Epithelial cell of esophagus (primary cell): ENCODE measurements at regions not wholly inside any gene's neighbourhood (a gene's known extent, or its start where the extent isn't known, plus 50 kb on each side); places are given as distances from the start of the nearest gene placed in this dataset.

Source experiments
- DNase-seq: peaks from one replicate; pipeline ENCODE4 v3.0.0; 2010; ENCODE audit warnings: low read depth
- H3K4me3 ChIP-seq: 2 replicates; pipeline ENCODE4 v1.5.1; 2011; ENCODE audit warnings: mild to moderate bottlenecking, low read length, control low read depth
- CTCF ChIP-seq: IDR thresholded peaks from 2 replicates; pipeline ENCODE4 v1.5.1; 2011; ENCODE audit warnings: low read depth, mild to moderate bottlenecking, low read length, control low read depth, inconsistent platforms; ENCODE audit not compliant: insufficient read depth; ENCODE audit errors: missing control alignments

- no peak for DNase-seq
- TF ChIP-seq CTCF = no peak
- no peak overlapping the region for H3K4me3 ChIP-seq
Measured at GRCh38 chr7:47684728-47685127, 102.8 kb upstream of the TNS3 start.

DNA sequence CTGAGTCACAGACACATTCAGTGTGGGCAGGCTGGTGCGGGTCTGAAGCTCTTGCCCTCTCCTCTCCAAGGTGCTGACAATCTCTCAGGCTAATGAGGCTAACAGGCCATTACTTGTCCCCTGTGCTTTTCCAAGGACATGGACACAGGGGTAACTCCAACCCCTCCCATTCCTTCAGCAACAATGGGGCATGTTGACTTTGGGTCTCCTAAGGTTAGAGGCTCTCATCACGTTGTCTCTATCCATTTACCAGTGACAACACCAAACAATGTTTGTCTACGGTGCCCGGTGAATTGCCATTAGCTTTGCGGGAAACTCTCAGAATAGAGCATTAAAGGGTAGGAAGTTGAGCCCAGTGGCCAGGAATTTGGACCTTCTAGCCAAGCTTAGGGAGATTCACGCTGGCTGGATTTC, 101.6 kb upstream of the TNS3 start:
- peak; percentile 24 for DNase-seq
- no peak for TF ChIP-seq CTCF
- no peak overlapping the region for H3K4me3 ChIP-seq

GRCh38 chr7:47682874-47683273, 101.0 kb upstream of the TNS3 start:
- H3K4me3 ChIP-seq = no peak overlapping the region
- TF ChIP-seq CTCF = no peak
- no peak for DNase-seq

- DNase-seq = no peak
- no peak for TF ChIP-seq CTCF
- no peak overlapping the region for H3K4me3 ChIP-seq
Measured at GRCh38 chr7:47681249-47681810, 99.4 kb upstream of the TNS3 start.

GRCh38 chr7:47678641-47679380, 96.9 kb upstream of the TNS3 start:
- no peak overlapping the region for H3K4me3 ChIP-seq
- no peak for TF ChIP-seq CTCF
- no peak for DNase-seq

GRCh38 chr7:47677664-47678063, 95.8 kb upstream of the TNS3 start:
- no peak overlapping the region for H3K4me3 ChIP-seq
- no peak for TF ChIP-seq CTCF
- peak; percentile 51 for DNase-seq

GRCh38 chr7:47677093-47677492, 95.2 kb upstream of the TNS3 start:
- no peak for DNase-seq
- H3K4me3 ChIP-seq = no peak overlapping the region
- no peak for TF ChIP-seq CTCF
